ENCODE measurements at regions not wholly inside any gene's neighbourhood (a gene's known extent, or its start where the extent isn't known, plus 50 kb on each side); places are given as distances from the start of the nearest gene placed in this dataset.

GRCh38 chr18:56298935-56299334 is 339.5 kb downstream of the TXNL1 start:
- Histone ChIP-seq H3K36me3 (ENCODE audit: control insufficient read depth, insufficient read depth, low read length) (no peaks in the 10 kb centered on the region), H3K4me3 (ENCODE audit: low read depth in 2 of 2, low read length in 2 of 2) (no peak overlapping the region), H3K27me3 (ENCODE audit: control insufficient read depth, insufficient read depth, low read length) (no peaks in the 10 kb centered on the region), H3K9me3 (ENCODE audit: control insufficient read depth, insufficient read depth, low read depth, low read length) (no peaks in the 10 kb centered on the region), H3K4me1 (ENCODE audit: control insufficient read depth, insufficient read depth, low read length) (no peaks in the 10 kb centered on the region), H3K27ac (ENCODE audit: low read length) (no peak overlapping the region)
- in situ Hi-C loops (cut with HindIII; ENCODE audit: low pct_unique_long_range_greater_than_20kb, low sequenced_read_pairs), result no loop called here
- intact Hi-C loops (cut with micrococcal nuclease; ENCODE audit: unreplicated experiment), result no loop called here
- no TSS peak for BruUV-seq (replicated peaks)
- no peak for ATAC-seq
- ChIA-PET POLR2A (no interaction called here), CTCF (no interaction called here)
- TF ChIP-seq SIN3A (IDR thresholded peaks at IDR 0.05; ENCODE audit: borderline replicate concordance, insufficient read depth, low read depth, low read length), result no peak
- TF ChIP-seq, protein P1, sequence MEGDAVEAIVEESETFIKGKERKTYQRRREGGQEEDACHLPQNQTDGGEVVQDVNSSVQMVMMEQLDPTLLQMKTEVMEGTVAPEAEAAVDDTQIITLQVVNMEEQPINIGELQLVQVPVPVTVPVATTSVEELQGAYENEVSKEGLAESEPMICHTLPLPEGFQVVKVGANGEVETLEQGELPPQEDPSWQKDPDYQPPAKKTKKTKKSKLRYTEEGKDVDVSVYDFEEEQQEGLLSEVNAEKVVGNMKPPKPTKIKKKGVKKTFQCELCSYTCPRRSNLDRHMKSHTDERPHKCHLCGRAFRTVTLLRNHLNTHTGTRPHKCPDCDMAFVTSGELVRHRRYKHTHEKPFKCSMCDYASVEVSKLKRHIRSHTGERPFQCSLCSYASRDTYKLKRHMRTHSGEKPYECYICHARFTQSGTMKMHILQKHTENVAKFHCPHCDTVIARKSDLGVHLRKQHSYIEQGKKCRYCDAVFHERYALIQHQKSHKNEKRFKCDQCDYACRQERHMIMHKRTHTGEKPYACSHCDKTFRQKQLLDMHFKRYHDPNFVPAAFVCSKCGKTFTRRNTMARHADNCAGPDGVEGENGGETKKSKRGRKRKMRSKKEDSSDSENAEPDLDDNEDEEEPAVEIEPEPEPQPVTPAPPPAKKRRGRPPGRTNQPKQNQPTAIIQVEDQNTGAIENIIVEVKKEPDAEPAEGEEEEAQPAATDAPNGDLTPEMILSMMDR (IDR thresholded peaks at IDR 0.05), result no peak
- TF ChIP-seq, protein P2, sequence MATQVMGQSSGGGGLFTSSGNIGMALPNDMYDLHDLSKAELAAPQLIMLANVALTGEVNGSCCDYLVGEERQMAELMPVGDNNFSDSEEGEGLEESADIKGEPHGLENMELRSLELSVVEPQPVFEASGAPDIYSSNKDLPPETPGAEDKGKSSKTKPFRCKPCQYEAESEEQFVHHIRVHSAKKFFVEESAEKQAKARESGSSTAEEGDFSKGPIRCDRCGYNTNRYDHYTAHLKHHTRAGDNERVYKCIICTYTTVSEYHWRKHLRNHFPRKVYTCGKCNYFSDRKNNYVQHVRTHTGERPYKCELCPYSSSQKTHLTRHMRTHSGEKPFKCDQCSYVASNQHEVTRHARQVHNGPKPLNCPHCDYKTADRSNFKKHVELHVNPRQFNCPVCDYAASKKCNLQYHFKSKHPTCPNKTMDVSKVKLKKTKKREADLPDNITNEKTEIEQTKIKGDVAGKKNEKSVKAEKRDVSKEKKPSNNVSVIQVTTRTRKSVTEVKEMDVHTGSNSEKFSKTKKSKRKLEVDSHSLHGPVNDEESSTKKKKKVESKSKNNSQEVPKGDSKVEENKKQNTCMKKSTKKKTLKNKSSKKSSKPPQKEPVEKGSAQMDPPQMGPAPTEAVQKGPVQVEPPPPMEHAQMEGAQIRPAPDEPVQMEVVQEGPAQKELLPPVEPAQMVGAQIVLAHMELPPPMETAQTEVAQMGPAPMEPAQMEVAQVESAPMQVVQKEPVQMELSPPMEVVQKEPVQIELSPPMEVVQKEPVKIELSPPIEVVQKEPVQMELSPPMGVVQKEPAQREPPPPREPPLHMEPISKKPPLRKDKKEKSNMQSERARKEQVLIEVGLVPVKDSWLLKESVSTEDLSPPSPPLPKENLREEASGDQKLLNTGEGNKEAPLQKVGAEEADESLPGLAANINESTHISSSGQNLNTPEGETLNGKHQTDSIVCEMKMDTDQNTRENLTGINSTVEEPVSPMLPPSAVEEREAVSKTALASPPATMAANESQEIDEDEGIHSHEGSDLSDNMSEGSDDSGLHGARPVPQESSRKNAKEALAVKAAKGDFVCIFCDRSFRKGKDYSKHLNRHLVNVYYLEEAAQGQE (IDR thresholded peaks at IDR 0.05; ENCODE audit: insufficient read depth in 1 of 2, low read depth in 2 of 2, low read length in 1 of 2), result no peak
- TF ChIP-seq TCF7L2 (IDR thresholded peaks at IDR 0.05; ENCODE audit: low read depth, low read length), result no peak
- TF ChIP-seq POLR2AphosphoS5 (IDR thresholded peaks at IDR 0.05; ENCODE audit: low read depth, low read length), result no peak
- no peak for DNase-seq (ENCODE audit: low read depth, low spot score)

- TF ChIP-seq TCF7L2 (IDR thresholded peaks at IDR 0.05; ENCODE audit: low read depth, low read length) (no peak), POLR2AphosphoS5 (IDR thresholded peaks at IDR 0.05; ENCODE audit: low read depth, low read length) (no peak), SIN3A (IDR thresholded peaks at IDR 0.05; ENCODE audit: borderline replicate concordance, insufficient read depth, low read depth, low read length) (no peak)
- TF ChIP-seq, protein P2 (IDR thresholded peaks at IDR 0.05; ENCODE audit: insufficient read depth in 1 of 2, low read depth in 2 of 2, low read length in 1 of 2), result no peak
- TF ChIP-seq, protein P1 (IDR thresholded peaks at IDR 0.05), result no peak
- in situ Hi-C loops (cut with HindIII; ENCODE audit: low pct_unique_long_range_greater_than_20kb, low sequenced_read_pairs) (no loop called here), intact Hi-C loops (cut with micrococcal nuclease; ENCODE audit: unreplicated experiment) (no loop called here)
- no peaks in the 10 kb centered on the region for H3K36me3 ChIP-seq (ENCODE audit: control insufficient read depth, insufficient read depth, low read length)
- no peaks in the 10 kb centered on the region for H3K9me3 ChIP-seq (ENCODE audit: control insufficient read depth, insufficient read depth, low read depth, low read length)
- no peak for ATAC-seq
- no peaks in the 10 kb centered on the region for H3K27me3 ChIP-seq (ENCODE audit: control insufficient read depth, insufficient read depth, low read length)
- H3K4me1 ChIP-seq (ENCODE audit: control insufficient read depth, insufficient read depth, low read length), result no peaks in the 10 kb centered on the region
- ChIA-PET CTCF (no interaction called here), POLR2A (no interaction called here)
- H3K27ac ChIP-seq (ENCODE audit: low read length), result no peak overlapping the region
- no peak overlapping the region for H3K4me3 ChIP-seq (ENCODE audit: low read depth in 2 of 2, low read length in 2 of 2)
- BruUV-seq (replicated peaks), result no TSS peak
- no peak for DNase-seq (ENCODE audit: low read depth, low spot score)
Observed at GRCh38 chr18:56296381-56296780, 342.0 kb downstream of the TXNL1 start.

Data from Panc1 (cell line).